SK-N-MC (cell line): ENCODE measurements at regions not wholly inside any gene's neighbourhood (a gene's known extent, or its start where the extent isn't known, plus 50 kb on each side); places are given as distances from the start of the nearest gene placed in this dataset.

Experiments used
- EZH2 ChIP-seq: fragments of 200-600 bp; sonication (generic); IDR thresholded peaks from one replicate; pipeline ENCODE4 v1.6.1; 2017; ENCODE audit warnings: antibody characterized with exemption
- POLR2AphosphoS5 ChIP-seq: IDR thresholded peaks from 2 replicates; pipeline ENCODE4 v1.6.1; 2012; ENCODE audit warnings: mild to moderate bottlenecking, low read depth, low read length, borderline replicate concordance

GRCh38 chr11:42841556-42841955 lies 470.2 kb upstream of the API5 start:
- TF ChIP-seq EZH2 (no peak), POLR2AphosphoS5 (no peak)
